B cell (primary cell): ENCODE measurements at regions not wholly inside any gene's neighbourhood (a gene's known extent, or its start where the extent isn't known, plus 50 kb on each side); places are given as distances from the start of the nearest gene placed in this dataset.

Source experiments
- ATAC-seq: fragments of 200-7000 bp; cut with Tn5 transposase; one replicate; pipeline ENCODE4 v1.10.0; 2021; ENCODE audit warnings: low read depth, mild to moderate bottlenecking, moderate number of reproducible peaks, moderate library complexity
- CTCF ChIA-PET: fragments of 350-600 bp; sonication (Branson Sonifier 250); formaldehyde crosslinking; loops from one replicate; lab custom pipeline; 2021; ENCODE audit warnings: antibody characterized with exemption, inconsistent platforms; lab: Charles Lee
- POLR2A ChIA-PET: fragments of 350-600 bp; sonication (Branson Sonifier 250); formaldehyde crosslinking; loops from one replicate; lab custom pipeline; 2021; ENCODE audit warnings: antibody characterized with exemption; lab: Charles Lee
- DNase-seq: peaks from one replicate; pipeline ENCODE4 v3.0.0; 2013
- H2AFZ ChIP-seq: 2 replicates; pipeline ENCODE4 v1.6.1; 2012; ENCODE audit warnings: mild to moderate bottlenecking, low read depth, low read length; ENCODE audit not compliant: insufficient read depth, poor library complexity, severe bottlenecking
- H3K27ac ChIP-seq, 2 donors: 1 replicate in 1 of 2; 2 replicates in 1 of 2; pipeline ENCODE4 v1.5.1; 2012 to 2013; ENCODE audit warnings: low read length in 2 of 2, mild to moderate bottlenecking in 2 of 2, moderate library complexity in 1 of 2
- H3K27me3 ChIP-seq, 4 experiments: fragments of 200-600 bp in 1 of 4; sonication (generic) in 1 of 4; replicated peaks in 1 of 4; 1 replicate in 2 of 4; 2 replicates in 2 of 4; pipeline versions ENCODE4 v1.6.1 to v1.7.0; 2013 to 2016; ENCODE audit warnings: low read length in 3 of 4, mild to moderate bottlenecking in 2 of 4, mixed read lengths in 1 of 4, moderate library complexity in 1 of 4; ENCODE audit not compliant: insufficient read depth in 4 of 4, control insufficient read depth in 3 of 4; ENCODE audit errors: control extremely low read depth in 1 of 4
- H3K36me3 ChIP-seq, 2 experiments: replicated peaks in 1 of 2; 1 replicate in 1 of 2; 2 replicates in 1 of 2; pipeline versions ENCODE4 v1.6.1 to v1.7.1; 2013; ENCODE audit warnings: low read length in 1 of 2; ENCODE audit not compliant: insufficient read depth in 2 of 2, control insufficient read depth in 1 of 2; ENCODE audit errors: control extremely low read depth in 1 of 2, extremely low read depth in 1 of 2
- H3K4me1 ChIP-seq, 2 donors: fragments of 200-600 bp in 1 of 2; sonication (generic) in 1 of 2; 1 replicate in 1 of 2; 2 replicates in 1 of 2; pipeline versions ENCODE4 v1.5.1 to v1.6.1; 2013 to 2017; ENCODE audit warnings: low read length in 2 of 2; ENCODE audit not compliant: control insufficient read depth in 2 of 2, insufficient read depth in 2 of 2
- H3K4me2 ChIP-seq: replicated peaks from 2 replicates; pipeline ENCODE3; 2012; ENCODE audit warnings: mild to moderate bottlenecking, low read depth, low read length; ENCODE audit not compliant: poor library complexity, severe bottlenecking
- H3K4me3 ChIP-seq, 5 experiments: fragments of 200-600 bp in 1 of 5; sonication (generic) in 1 of 5; 1 replicate in 3 of 5; 2 replicates in 2 of 5; pipeline versions ENCODE4 v1.5.1 to v1.7.0; 2011 to 2016; ENCODE audit warnings: low read length in 4 of 5, mild to moderate bottlenecking in 4 of 5, low read depth in 2 of 5, control low read depth in 1 of 5, moderate library complexity in 1 of 5; ENCODE audit not compliant: insufficient read depth in 1 of 5; ENCODE audit errors: control extremely low read depth in 1 of 5, extremely low read depth in 1 of 5
- H3K79me2 ChIP-seq: fragments of 200-600 bp; sonication (generic); one replicate; pipeline ENCODE4 v1.6.0; 2016; ENCODE audit warnings: low read length; ENCODE audit not compliant: control insufficient read depth, insufficient read depth
- H3K9ac ChIP-seq: fragments of 200-600 bp; sonication (generic); 2 replicates; pipeline ENCODE4 v1.6.1; 2017; ENCODE audit warnings: mild to moderate bottlenecking, low read length, moderate library complexity
- H3K9me3 ChIP-seq, 3 donors: one replicate each; pipeline versions ENCODE4 v1.6.1 to v1.7.1; 2013; ENCODE audit warnings: low read length in 2 of 3; ENCODE audit not compliant: control insufficient read depth in 2 of 3, insufficient read depth in 1 of 3; ENCODE audit errors: control extremely low read depth in 1 of 3
- H4K20me1 ChIP-seq: 2 replicates; pipeline ENCODE4 v1.6.0; 2012; ENCODE audit warnings: mild to moderate bottlenecking, low read length; ENCODE audit not compliant: insufficient read depth, control insufficient read depth, poor library complexity, severe bottlenecking
- H3K27ac Mint-ChIP-seq: one replicate; pipeline ENCODE4 v1.8.0; 2021; ENCODE audit warnings: mixed read lengths
- H3K27me3 Mint-ChIP-seq: one replicate; pipeline ENCODE4 v1.8.0; 2021; ENCODE audit warnings: mixed read lengths
- H3K4me1 Mint-ChIP-seq: one replicate; pipeline ENCODE4 v1.8.0; 2021; ENCODE audit warnings: mixed read lengths
- H3K4me3 Mint-ChIP-seq: one replicate; pipeline ENCODE4 v1.8.0; 2021; ENCODE audit warnings: mixed read lengths
- H3K9me3 Mint-ChIP-seq: one replicate; pipeline ENCODE4 v1.8.0; 2022; ENCODE audit warnings: mixed read lengths; ENCODE audit not compliant: insufficient read depth
- EZH2 ChIP-seq: IDR thresholded peaks from 2 replicates; pipeline ENCODE4 v1.6.1; 2012; ENCODE audit warnings: borderline replicate concordance, low read depth, mild to moderate bottlenecking, moderate library complexity, low read length; ENCODE audit not compliant: insufficient read depth, poor library complexity, severe bottlenecking
- WGBS: methylation state at CpG from one replicate; pipeline ENCODE4 v1.1.5; 2013; ENCODE audit warnings: missing lambda C conversion rate; ENCODE audit not compliant: insufficient coverage; 5-methylcytosine and 5-hydroxymethylcytosine counted together
- intact Hi-C: fragments of 100-400 bp; cut with micrococcal nuclease; formaldehyde crosslinking; loops from one replicate; pipeline ENCODE4 v1.10.0; 2022
- TF ChIP-seq, protein P1 (sequence below): fragments of 200-600 bp; IDR thresholded peaks from one replicate; pipeline ENCODE4 v1.8.0; 2022; ENCODE audit warnings: antibody characterized with exemption, mild to moderate bottlenecking

DNA sequence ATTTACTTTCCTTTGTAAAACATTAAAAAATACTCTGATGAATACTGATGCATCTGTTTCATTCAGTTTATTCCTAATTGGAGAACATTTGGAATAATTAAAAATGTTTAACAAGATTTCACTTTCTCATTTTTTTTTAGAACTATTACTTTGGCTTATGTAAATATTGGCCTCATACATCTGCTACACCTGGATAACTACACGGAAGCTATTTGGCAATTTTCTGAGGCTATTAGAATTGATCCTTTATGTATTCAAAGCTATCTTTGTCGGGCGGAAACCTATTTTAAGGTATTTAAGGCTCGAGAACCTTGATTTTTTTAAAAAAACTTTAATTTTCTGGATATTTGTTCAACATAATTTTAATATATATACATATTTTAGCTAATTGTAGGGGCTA is 196.7 kb downstream of the TTC6 start:
- no peaks in the 10 kb centered on the region for H3K79me2 ChIP-seq
- no peak overlapping the region for H3K27ac ChIP-seq
- H3K9me3 ChIP-seq: no peaks in the 10 kb centered on the region
- H3K4me1 ChIP-seq: no peaks in the 10 kb centered on the region
- TF ChIP-seq EZH2: no peak
- TF ChIP-seq, protein P1, sequence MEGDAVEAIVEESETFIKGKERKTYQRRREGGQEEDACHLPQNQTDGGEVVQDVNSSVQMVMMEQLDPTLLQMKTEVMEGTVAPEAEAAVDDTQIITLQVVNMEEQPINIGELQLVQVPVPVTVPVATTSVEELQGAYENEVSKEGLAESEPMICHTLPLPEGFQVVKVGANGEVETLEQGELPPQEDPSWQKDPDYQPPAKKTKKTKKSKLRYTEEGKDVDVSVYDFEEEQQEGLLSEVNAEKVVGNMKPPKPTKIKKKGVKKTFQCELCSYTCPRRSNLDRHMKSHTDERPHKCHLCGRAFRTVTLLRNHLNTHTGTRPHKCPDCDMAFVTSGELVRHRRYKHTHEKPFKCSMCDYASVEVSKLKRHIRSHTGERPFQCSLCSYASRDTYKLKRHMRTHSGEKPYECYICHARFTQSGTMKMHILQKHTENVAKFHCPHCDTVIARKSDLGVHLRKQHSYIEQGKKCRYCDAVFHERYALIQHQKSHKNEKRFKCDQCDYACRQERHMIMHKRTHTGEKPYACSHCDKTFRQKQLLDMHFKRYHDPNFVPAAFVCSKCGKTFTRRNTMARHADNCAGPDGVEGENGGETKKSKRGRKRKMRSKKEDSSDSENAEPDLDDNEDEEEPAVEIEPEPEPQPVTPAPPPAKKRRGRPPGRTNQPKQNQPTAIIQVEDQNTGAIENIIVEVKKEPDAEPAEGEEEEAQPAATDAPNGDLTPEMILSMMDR: no peak
- H3K9ac ChIP-seq: no peak overlapping the region
- no peaks in the 10 kb centered on the region for H3K36me3 ChIP-seq
- H3K27me3 ChIP-seq: no peaks in the 10 kb centered on the region
- no peak overlapping the region for H3K4me3 ChIP-seq
- H4K20me1 ChIP-seq: no peaks in the 10 kb centered on the region
- ChIA-PET CTCF (no interaction called here), POLR2A (no interaction called here)
- Mint-ChIP-seq H3K9me3 (no peaks in the 10 kb centered on the region), H3K4me3 (no peak overlapping the region), H3K4me1 (no peaks in the 10 kb centered on the region), H3K27ac (no peak overlapping the region), H3K27me3 (no peaks in the 10 kb centered on the region)
- no peak overlapping the region for H2AFZ ChIP-seq
- WGBS: no CpG with 5 or more reads among the region's 4 CpGs
- DNase-seq (no peak), ATAC-seq (no peak)
- intact Hi-C loops: no loop called here
- no peak overlapping the region for H3K4me2 ChIP-seq

DNA sequence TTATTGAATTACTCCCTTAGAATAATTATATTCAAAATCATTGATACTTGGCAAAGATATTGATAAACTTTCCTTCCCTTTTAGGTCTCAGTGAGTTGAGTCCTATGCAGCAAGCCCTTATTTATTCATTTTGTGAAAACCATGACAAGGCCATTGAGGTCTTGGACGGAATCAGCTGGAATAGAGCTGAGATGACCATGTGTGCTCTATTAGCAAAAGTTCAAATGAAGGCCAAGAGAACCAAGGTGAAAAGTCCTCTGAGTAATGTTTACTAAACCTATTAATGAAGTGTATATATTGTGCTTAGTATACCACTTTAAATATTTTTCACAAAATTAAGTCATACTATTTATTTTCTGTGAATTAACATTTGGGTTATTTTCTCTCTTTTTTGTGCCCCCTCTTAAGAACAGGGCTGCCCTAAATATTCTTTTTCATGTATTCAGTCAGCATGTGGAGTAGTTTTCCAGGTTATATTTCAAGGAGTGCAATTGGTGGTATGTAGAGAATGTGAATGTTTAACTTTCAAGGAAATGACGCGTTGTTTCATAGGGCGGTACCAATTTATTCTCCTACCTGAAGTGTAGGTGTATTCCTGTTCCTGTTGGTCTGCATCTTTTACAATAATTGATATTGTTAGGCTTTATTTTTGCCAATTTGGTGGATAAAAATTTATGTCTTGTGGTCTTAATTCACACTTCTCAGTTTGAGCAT is 201.4 kb downstream of the TTC6 start:
- Mint-ChIP-seq H3K4me1 (no peaks in the 10 kb centered on the region), H3K9me3 (no peaks in the 10 kb centered on the region), H3K4me3 (no peak overlapping the region), H3K27me3 (no peaks in the 10 kb centered on the region), H3K27ac (no peak overlapping the region)
- H2AFZ ChIP-seq: no peak overlapping the region
- DNase-seq: no peak
- no peaks in the 10 kb centered on the region for H3K79me2 ChIP-seq
- ChIA-PET POLR2A (no interaction called here), CTCF (no interaction called here)
- no peaks in the 10 kb centered on the region for H3K4me1 ChIP-seq
- no peak for ATAC-seq
- intact Hi-C loops: no loop called here
- TF ChIP-seq, protein P1: no peak
- TF ChIP-seq EZH2: no peak
- H3K9ac ChIP-seq: no peak overlapping the region
- H3K36me3 ChIP-seq: no peaks in the 10 kb centered on the region
- H3K27ac ChIP-seq: no peak overlapping the region
- H3K9me3 ChIP-seq: no peaks in the 10 kb centered on the region
- H3K4me3 ChIP-seq: no peak overlapping the region
- no peaks in the 10 kb centered on the region for H3K27me3 ChIP-seq
- no peaks in the 10 kb centered on the region for H4K20me1 ChIP-seq
- WGBS: 100% methylated on average over 1 of the region's 4 CpGs
- H3K4me2 ChIP-seq: no peak overlapping the region
